ENCODE measurements at regions not wholly inside any gene's neighbourhood (a gene's known extent, or its start where the extent isn't known, plus 50 kb on each side); places are given as distances from the start of the nearest gene placed in this dataset.

DNA sequence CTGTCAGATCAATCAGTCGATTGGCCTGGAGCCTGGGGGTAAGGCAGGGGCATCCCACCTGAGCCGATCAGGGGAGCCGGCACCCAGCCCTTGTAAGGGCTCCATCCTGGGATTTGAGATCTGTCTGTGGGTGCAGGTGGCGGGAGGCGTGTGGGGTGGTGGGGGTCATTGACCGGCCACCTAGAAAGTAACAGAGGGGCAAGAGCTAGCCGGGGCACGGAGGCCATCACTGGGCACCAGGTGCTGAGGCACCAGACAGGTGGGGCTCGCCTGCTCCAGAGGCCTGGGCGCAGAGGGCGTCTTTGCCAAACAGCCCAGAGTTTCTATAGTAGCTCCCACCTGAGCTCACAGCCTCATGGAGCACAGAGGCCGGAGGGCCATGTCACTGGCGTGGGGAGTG, 55.5 kb upstream of the ADGRA1 start:
- Mint-ChIP-seq H3K36me3 (ENCODE audit: low read depth, unreplicated experiment) (no peaks in the 10 kb centered on the region), H3K9me3 (ENCODE audit: unreplicated experiment) (no peaks in the 10 kb centered on the region), H3K4me1 (ENCODE audit: unreplicated experiment) (no peaks in the 10 kb centered on the region), H3K4me3 (ENCODE audit: unreplicated experiment) (no peak overlapping the region), H3K27ac (ENCODE audit: unreplicated experiment) (no peak overlapping the region), H3K27me3 (ENCODE audit: unreplicated experiment) (peaks cover 9% of the 10 kb centered on the region)
- TF ChIP-seq, protein P1, sequence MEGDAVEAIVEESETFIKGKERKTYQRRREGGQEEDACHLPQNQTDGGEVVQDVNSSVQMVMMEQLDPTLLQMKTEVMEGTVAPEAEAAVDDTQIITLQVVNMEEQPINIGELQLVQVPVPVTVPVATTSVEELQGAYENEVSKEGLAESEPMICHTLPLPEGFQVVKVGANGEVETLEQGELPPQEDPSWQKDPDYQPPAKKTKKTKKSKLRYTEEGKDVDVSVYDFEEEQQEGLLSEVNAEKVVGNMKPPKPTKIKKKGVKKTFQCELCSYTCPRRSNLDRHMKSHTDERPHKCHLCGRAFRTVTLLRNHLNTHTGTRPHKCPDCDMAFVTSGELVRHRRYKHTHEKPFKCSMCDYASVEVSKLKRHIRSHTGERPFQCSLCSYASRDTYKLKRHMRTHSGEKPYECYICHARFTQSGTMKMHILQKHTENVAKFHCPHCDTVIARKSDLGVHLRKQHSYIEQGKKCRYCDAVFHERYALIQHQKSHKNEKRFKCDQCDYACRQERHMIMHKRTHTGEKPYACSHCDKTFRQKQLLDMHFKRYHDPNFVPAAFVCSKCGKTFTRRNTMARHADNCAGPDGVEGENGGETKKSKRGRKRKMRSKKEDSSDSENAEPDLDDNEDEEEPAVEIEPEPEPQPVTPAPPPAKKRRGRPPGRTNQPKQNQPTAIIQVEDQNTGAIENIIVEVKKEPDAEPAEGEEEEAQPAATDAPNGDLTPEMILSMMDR (IDR thresholded peaks at IDR 0.05; ENCODE audit: unreplicated experiment): no peak
- DNase-seq (ENCODE audit: low spot score): no peak

DNA sequence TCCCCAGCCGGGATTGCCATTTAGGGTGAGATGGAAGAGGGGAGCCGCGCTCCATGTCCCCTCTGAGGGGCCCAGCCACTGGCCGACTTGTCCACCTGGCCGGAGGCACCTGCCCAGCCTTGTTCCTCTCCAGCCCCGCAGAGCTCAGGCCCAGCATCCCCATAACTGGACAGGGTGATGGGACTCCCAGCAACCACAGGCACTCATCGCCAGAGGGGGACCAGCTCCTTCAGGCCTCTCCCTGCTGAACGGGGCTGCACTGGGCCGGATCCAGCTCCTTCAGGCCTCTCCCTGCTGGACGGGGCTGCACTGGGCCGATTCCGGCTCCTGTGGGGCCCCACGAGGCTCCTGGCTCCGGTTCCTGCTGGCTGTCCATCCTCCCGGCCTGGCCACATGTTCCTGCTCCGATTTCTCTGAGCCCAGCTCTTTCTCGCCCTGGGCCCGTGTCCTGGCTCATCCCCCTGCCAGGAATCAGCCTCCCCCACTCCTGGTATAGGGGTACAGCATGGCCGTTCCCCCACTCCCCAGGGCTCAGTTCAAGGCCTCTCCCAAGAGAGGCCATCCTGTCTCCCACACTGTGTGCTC, 56.1 kb upstream of the ADGRA1 start:
- Mint-ChIP-seq H3K4me1 (ENCODE audit: unreplicated experiment) (no peaks in the 10 kb centered on the region), H3K36me3 (ENCODE audit: low read depth, unreplicated experiment) (no peaks in the 10 kb centered on the region), H3K27ac (ENCODE audit: unreplicated experiment) (no peak overlapping the region), H3K9me3 (ENCODE audit: unreplicated experiment) (no peaks in the 10 kb centered on the region), H3K4me3 (ENCODE audit: unreplicated experiment) (no peak overlapping the region), H3K27me3 (ENCODE audit: unreplicated experiment) (peaks cover 9% of the 10 kb centered on the region)
- no peak for DNase-seq (ENCODE audit: low spot score)
- TF ChIP-seq, protein P1 (IDR thresholded peaks at IDR 0.05; ENCODE audit: unreplicated experiment): no peak

DNA sequence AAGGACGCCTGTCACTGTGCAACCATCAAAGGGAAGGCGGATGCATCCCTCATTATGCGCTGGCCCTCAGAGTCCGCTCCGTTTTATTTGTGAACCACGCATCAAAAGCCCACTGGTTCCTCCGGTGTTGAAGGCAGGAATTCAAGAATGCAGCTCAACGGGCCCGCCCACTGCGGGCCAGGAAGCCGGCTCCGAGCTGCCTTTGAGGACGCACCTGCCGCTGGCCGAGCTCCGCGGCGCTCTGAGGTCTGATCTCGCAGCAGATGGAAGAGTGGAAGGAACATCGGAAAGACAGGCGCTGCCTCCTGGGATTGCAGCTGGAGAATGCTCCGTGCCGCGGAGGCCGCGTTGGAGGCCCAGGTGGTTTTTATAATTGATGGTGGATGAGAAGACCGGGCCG, 56.9 kb upstream of the ADGRA1 start:
- DNase-seq (ENCODE audit: low spot score): no peak
- Mint-ChIP-seq H3K4me3 (ENCODE audit: unreplicated experiment) (no peak overlapping the region), H3K36me3 (ENCODE audit: low read depth, unreplicated experiment) (no peaks in the 10 kb centered on the region), H3K9me3 (ENCODE audit: unreplicated experiment) (no peaks in the 10 kb centered on the region), H3K27me3 (ENCODE audit: unreplicated experiment) (peaks cover 9% of the 10 kb centered on the region), H3K4me1 (ENCODE audit: unreplicated experiment) (no peaks in the 10 kb centered on the region), H3K27ac (ENCODE audit: unreplicated experiment) (no peak overlapping the region)
- TF ChIP-seq, protein P1 (IDR thresholded peaks at IDR 0.05; ENCODE audit: unreplicated experiment): no peak

DNA sequence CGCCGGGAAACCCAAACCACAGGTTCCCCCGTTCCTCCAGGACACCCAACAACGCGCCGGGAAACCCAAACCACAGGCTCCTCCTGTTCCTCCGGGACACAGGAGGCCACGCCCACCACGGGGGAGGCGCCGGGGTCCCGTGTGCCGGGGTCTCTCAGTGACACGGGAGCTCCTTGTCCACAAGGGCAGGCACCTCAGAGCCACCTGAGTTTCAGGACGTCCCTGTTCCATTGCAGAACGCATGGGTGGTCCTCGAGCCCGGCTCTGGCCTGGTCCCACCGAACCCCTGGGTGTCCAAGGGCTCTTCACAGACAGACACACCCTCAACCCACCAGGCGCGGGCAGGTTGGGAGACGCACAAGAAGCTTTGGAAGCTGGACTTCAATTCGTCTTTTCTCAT, 57.6 kb upstream of the ADGRA1 start:
- no peak for DNase-seq (ENCODE audit: low spot score)
- H3K27ac Mint-ChIP-seq (ENCODE audit: unreplicated experiment): no peak overlapping the region
- no peaks in the 10 kb centered on the region for H3K9me3 Mint-ChIP-seq (ENCODE audit: unreplicated experiment)
- H3K4me3 Mint-ChIP-seq (ENCODE audit: unreplicated experiment): no peak overlapping the region
- TF ChIP-seq, protein P1 (IDR thresholded peaks at IDR 0.05; ENCODE audit: unreplicated experiment): no peak
- peaks cover 9% of the 10 kb centered on the region for H3K27me3 Mint-ChIP-seq (ENCODE audit: unreplicated experiment)
- H3K4me1 Mint-ChIP-seq (ENCODE audit: unreplicated experiment): no peaks in the 10 kb centered on the region
- no peaks in the 10 kb centered on the region for H3K36me3 Mint-ChIP-seq (ENCODE audit: low read depth, unreplicated experiment)

DNA sequence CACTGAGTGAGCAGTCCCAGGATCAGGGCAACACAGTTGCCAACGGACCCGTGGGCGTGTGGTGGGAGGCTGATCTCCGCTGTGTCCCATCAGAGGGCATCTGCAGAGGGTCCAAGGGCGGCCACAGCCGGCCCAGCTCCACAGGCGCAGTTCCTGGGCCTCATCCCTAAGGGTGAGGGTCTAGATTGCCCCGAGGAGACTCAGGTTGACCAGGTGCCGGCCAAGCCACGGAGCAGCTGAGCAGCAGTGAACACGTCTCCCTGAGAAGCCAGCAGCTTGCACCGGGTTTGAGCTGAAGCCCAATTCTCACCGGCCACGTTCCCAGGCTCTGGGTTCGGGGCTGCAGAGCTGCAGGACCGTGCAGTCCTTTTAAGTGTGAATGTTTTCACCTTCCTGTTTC, 58.8 kb upstream of the ADGRA1 start:
- no peaks in the 10 kb centered on the region for H3K4me1 Mint-ChIP-seq (ENCODE audit: unreplicated experiment)
- no peak for DNase-seq (ENCODE audit: low spot score)
- H3K9me3 Mint-ChIP-seq (ENCODE audit: unreplicated experiment): no peaks in the 10 kb centered on the region
- H3K4me3 Mint-ChIP-seq (ENCODE audit: unreplicated experiment): no peak overlapping the region
- H3K36me3 Mint-ChIP-seq (ENCODE audit: low read depth, unreplicated experiment): no peaks in the 10 kb centered on the region
- TF ChIP-seq, protein P1 (IDR thresholded peaks at IDR 0.05; ENCODE audit: unreplicated experiment): no peak
- H3K27ac Mint-ChIP-seq (ENCODE audit: unreplicated experiment): no peak overlapping the region
- peaks cover 8% of the 10 kb centered on the region for H3K27me3 Mint-ChIP-seq (ENCODE audit: unreplicated experiment)

All from endothelial cell (in vitro differentiated cells).